UCSD-AML1 (cell line): ENCODE measurements at regions not wholly inside any gene's neighbourhood (a gene's known extent, or its start where the extent isn't known, plus 50 kb on each side); places are given as distances from the start of the nearest gene placed in this dataset.
"Not testable (repeated sequence)": the region's sequence is repeated elsewhere in the genome, so short reads cannot be mapped to it uniquely, and the experiment has no call there.

Experiments
- DNase-seq: peaks from one replicate; lab custom pipeline; 2025; ENCODE audit not compliant: unreplicated experiment; lab: John Stamatoyannopoulos, UW

DNA sequence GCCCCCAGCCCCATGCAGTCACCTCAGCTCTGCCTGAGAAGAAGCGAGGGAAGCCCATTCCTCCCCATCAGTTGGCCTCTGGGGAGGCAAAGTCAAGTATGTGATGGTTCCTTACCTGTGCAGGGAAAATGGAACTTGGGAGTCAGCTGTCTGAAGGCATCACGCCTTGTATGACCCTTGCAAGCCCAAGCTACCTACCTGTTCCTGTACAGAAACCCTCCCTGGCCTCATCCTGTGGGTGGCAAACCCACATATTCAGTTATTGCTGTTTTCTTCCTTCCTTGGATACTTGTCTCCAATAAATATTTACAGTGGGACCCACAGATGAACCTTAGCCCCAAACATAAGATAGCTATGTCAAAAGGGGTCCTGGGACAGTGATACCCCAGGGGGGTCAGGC is 92.2 kb upstream of the MLN start:
- DNase-seq = no peak

DNA sequence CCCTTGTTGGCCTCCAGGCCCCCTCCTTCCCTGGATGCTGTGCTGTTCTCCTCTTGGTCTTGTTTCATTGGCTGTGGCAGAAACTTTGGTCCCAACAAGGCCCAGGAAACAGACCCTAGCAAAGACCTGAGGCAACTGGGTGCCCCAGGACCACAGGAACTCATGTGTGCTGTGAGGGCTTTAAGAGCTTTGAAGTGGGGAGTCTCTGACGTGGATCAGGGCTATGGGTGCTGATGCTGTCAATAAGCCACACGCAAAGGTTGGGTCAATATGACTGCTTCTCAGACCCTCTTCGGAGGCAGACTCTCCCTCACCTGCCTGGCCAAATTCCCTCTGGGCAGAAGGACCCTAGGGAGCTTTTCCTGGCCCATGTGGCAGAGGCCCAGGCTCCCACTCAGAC is 91.5 kb upstream of the MLN start:
- no peak for DNase-seq

- no peak for DNase-seq
Observed at GRCh38 chr6:33894438-33894837, 90.6 kb upstream of the MLN start.

DNA sequence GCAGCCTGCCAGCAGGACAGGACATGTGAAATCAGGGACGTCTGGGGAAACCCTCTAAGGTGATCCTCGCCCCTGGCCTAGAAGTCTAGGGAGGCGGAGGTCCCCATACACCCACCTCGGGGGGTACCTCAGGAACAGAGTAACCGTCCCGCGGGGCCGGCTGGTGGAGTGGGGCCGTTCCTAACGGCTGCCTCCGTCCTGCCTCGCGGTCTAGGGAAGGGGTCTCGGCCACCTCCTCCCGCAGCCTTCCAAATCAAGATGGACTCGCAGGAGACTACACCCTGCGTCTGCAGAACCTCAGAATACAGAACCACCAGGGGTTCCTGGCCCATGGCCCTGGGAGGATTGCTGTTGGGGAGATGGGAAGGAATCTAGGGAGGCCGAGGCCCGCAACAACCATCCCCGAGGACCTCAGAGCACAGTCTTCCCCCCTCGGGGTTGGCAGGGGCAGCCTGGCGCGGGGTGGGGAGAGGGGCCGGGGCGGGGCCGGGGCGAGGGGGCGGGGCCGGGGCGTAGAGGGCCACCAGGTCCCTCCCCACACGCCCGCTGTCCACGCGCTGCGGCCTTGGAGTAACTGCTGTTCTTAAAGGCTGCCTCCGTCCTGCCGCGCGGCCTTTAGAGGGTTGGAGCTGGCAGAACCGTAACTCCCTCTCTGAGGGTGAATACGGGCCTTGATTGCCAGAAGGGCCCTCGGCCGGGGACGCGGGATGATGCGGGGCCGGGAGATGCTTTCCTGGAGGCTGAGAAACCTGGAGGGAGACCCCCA is 89.0 kb upstream of the MLN start:
- DNase-seq = no peak

DNA sequence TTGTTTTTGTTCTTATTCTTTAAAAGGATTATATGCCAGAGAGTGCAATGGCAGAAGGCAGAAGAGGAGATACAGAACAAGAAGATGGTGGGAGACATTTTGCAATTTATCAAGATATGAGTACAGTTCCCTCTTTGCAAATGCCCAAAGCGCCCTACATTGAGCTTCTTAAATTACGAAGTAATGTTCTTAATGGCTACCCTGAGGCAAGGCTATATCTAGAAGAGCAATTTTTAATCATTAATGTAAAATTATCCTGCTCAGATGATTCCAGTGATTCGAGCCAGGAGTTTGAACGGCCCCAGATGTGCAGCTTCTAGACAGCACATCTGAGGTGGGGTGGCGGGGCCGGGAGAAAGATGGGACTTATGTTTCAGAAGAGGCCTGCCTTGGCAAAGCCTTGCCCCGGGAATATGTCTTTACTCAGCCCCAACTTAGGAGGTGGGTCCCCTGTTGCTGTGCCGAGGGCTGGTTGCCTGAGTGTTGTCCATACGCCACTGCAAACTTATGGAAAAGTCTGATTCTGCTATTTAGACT is 84.9 kb upstream of the MLN start:
- no peak for DNase-seq

GRCh38 chr6:33888183-33888582 is 84.4 kb upstream of the MLN start:
- DNase-seq = no peak

DNA sequence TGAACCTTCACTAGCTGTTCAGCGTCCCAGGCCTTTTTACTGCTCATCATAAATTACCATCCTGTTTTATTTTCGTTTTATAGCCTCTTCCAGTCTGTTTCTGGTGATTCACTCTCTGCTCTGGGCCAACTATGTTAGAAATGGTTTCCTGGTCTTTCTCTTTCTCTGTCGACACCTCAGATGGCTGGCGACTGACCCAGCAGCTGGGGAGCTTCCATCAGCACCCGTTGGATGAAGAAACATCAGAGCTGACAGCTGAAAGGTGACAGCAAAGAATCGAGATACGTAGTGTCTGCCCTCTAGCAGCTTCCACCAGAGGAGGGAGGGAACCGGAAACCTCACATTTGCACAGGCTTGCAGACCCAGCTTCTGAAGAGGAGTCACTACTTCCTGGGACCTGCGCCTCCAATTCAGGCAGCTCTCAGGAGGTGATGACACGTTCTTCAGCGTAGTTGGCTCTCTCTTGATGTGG is 82.9 kb upstream of the MLN start:
- DNase-seq = no peak

GRCh38 chr6:33885132-33886057 is 81.6 kb upstream of the MLN start:
- no peak for DNase-seq

GRCh38 chr6:33883621-33884020 is 79.8 kb upstream of the MLN start:
- DNase-seq = not testable (repeated sequence)

DNA sequence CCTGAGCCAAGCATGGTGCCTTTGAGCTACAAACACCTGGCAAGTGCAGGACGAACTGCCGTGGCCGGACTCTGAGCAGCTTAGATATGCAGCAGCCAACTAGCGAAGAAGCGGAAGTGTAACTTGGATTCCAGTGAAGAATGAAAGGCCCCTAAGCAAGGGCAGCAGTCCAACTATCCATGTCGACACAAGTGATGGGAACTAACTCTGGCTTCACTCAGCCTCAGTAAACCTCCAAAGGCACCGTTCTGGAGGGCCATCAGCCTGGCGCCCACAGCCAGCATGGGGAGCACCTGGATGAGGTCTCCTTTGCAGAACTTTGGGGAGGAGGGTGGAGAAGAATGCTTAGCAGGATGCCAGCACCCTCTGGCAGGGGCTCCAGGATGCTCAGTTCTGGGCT is 78.4 kb upstream of the MLN start:
- no peak for DNase-seq

DNA sequence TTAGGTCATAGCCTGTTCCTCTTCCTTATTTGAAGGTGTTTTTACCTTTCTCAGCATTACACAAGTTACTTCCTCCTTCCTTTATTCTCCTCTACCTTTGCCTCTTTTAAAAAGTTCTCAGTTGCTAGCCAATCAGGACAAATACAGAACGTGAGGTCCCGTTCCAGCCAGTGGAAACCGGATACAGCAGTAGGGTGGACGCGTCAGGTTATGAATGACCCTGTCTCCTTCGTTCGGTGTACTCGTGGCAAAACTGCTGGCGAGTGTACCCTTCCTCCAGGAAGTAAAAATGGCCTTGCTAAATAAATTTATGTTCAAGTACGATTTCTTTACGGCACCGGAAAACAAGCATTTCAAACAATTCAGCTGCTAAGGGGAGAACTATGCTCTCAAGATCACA is 77.0 kb upstream of the MLN start:
- DNase-seq = no peak

DNA sequence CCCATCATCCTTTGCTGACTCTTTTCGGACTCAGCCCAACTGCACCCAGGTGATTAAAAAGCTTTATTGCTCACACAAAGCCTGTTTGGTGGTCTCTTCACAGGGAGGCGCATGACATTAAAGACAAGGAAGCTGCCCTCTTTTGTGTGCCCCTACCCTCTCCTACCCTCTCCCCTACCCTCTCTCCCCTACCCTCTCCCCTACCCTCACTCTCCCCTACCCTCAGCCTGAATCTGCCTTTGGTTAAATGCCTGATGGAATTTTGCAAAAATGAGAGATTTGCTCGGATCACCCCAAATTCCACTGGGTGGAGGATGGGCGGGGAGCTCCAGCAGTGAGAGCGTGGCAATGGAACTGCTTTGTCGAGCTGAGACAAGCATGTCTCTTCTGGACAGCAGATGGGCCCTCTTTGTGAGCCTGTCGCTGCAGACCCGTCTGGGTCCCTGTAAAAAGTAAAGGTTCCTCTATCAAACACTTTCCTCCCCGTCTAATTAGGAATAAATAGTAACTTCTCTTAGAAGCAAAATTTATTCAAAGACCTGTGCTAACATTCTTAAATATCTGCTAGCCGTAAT is 76.4 kb upstream of the MLN start:
- DNase-seq = no peak

DNA sequence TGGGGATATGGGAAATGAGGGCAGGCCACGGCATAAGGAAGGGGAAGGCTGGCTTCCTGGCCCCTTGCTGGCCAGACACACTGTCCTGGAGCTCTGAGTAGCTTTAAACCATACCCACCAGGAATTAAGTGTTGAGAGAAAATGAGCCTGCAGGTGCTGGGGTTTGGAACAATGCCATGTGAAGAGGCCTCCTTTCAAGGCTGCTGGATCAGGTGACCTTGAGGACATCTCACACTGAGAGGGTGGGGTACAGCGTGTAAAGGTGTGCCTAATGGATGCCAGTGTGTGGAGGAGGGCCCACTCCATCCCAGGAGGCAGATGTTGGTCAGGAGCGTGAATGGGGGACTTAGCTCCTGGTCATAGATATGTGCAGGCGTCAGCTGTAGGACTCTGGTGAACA is 74.8 kb upstream of the MLN start:
- no peak for DNase-seq

GRCh38 chr6:33877982-33878535 is 74.3 kb upstream of the MLN start:
- no peak for DNase-seq

- DNase-seq = no peak
Observed at GRCh38 chr6:33875696-33876095, 71.9 kb upstream of the MLN start.

GRCh38 chr6:33875141-33875581 is 71.4 kb upstream of the MLN start:
- no peak for DNase-seq

GRCh38 chr6:33874136-33874760 is 70.4 kb upstream of the MLN start:
- DNase-seq = no peak

DNA sequence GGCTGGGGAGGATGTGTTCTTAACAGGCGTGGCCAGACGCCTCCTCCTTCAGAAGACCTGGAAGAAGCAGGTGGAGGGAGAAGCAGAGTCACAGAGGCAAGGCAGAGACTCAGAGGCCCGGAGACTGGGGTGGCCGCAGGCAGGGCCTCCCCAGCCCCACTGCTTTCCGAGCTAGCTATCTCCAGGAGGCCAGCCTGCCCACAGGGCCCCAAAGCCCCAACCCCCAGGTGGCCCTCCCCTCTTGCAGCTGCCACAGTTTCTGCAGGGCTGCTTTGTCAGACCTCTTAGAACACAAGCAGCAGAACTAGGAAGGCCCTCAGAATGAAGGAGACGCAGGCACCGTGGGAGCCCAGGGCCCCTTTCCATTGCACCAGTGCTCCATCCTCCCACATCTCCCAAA is 69.0 kb upstream of the MLN start:
- no peak for DNase-seq

DNA sequence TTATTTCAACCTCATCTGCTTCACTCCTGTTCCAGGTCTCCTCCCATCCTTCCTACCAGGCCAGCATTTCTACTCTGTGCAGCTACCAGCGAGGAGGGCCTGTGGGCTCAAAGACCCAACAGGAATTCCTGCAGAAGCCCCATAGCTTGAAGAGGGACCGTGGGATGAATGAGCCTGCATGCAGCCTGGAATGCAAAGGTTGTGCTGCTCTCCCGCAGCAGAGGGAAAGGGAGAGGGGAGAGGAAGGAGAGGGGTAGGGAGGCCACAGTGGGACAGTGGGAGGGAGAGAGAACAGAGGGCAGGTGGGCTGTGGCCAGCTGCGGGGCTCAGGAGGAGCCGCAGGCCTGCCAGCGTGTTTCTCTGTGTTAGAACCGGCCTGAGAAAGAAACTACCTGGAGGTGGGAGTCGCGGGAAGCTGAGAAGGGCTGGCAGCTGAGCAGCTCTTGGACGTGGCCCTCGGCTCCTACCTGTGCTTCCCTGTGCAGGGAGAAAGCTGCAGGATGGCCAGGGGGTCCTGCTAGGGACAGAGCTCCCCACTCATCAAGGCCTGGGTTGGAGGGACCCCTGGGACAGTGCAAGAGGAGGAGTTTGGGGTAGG is 66.1 kb upstream of the MLN start:
- no peak for DNase-seq

DNA sequence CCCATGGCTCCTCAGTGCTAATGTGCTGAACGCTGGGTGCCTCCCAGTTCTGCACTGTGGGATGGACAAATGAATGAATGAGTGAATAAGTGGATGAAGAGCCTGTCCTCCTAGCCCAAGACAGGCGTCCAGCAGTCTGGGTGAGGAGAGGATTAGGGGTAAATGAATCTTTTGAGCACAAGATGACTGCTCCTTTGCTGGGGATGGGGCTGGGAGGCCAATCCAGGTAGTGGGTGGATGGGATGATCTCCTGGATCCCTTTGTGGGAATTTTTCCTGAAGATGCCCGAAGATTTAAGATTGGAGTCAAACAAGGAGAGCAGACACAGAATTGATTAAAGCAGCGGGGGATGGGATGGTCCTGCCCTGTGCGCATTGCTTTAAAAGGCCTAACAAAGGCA is 65.3 kb upstream of the MLN start:
- DNase-seq = no peak
